GM23338 (cell line): ENCODE measurements at regions not wholly inside any gene's neighbourhood (a gene's known extent, or its start where the extent isn't known, plus 50 kb on each side); places are given as distances from the start of the nearest gene placed in this dataset.

ENCODE experiments used
- ATAC-seq: fragments of 200-7000 bp; cut with Tn5 transposase; 3 replicates; pipeline ENCODE4 v1.9.1; 2020
- DNase-seq: peaks from one replicate; pipeline ENCODE4 v3.0.0-alpha.2; 2015; ENCODE audit warnings: low spot score
- H2AFZ ChIP-seq: fragments of 200-600 bp; sonication (generic); 2 replicates; pipeline ENCODE4 v1.8.0; 2016; ENCODE audit warnings: antibody characterized with exemption, mild to moderate bottlenecking, moderate library complexity
- H3F3A ChIP-seq: fragments of 200-600 bp; sonication (generic); replicated peaks from 2 replicates; pipeline ENCODE4 v1.8.0; 2017; ENCODE audit warnings: antibody characterized with exemption, mixed run types, low read depth
- H3K27ac ChIP-seq: fragments of 200-600 bp; sonication (generic); 2 replicates; pipeline ENCODE4 v1.6.1; 2016; ENCODE audit warnings: low read depth
- H3K27me3 ChIP-seq: fragments of 200-600 bp; sonication (generic); 2 replicates; pipeline ENCODE4 v1.8.0; 2016; ENCODE audit warnings: mild to moderate bottlenecking, mixed run types, moderate library complexity; ENCODE audit not compliant: insufficient read depth
- H3K36me3 ChIP-seq: fragments of 200-600 bp; sonication (generic); 2 replicates; pipeline ENCODE4 v1.8.0; 2016; ENCODE audit warnings: mild to moderate bottlenecking; ENCODE audit not compliant: insufficient read depth
- H3K4me1 ChIP-seq: fragments of 200-600 bp; sonication (generic); 2 replicates; pipeline ENCODE4 v1.8.0; 2016; ENCODE audit warnings: mild to moderate bottlenecking, moderate library complexity; ENCODE audit not compliant: insufficient read depth
- H3K4me2 ChIP-seq: fragments of 200-600 bp; sonication (generic); 2 replicates; pipeline ENCODE4 v1.7.1; 2017; ENCODE audit warnings: mixed run types
- H3K4me3 ChIP-seq: fragments of 200-600 bp; sonication (generic); 2 replicates; pipeline ENCODE4 v1.6.1; 2016; ENCODE audit warnings: mixed run types
- H3K79me2 ChIP-seq: fragments of 200-600 bp; sonication (generic); replicated peaks from 2 replicates; pipeline ENCODE4 v1.8.0; 2017; ENCODE audit warnings: mild to moderate bottlenecking; ENCODE audit not compliant: insufficient read depth
- H3K9me2 ChIP-seq: fragments of 200-600 bp; sonication (generic); 2 replicates; pipeline ENCODE4 v1.8.0; 2017; ENCODE audit not compliant: insufficient read depth
- H4K20me1 ChIP-seq: fragments of 200-600 bp; sonication (generic); replicated peaks from 2 replicates; pipeline ENCODE4 v1.8.0; 2017; ENCODE audit warnings: mild to moderate bottlenecking; ENCODE audit not compliant: insufficient read depth
- H3K27ac Mint-ChIP-seq: 2 replicates; pipeline ENCODE4 v1.8.0; 2020; ENCODE audit warnings: inconsistent platforms, mild to moderate bottlenecking, moderate library complexity, mixed read lengths
- H3K27me3 Mint-ChIP-seq: 3 replicates; pipeline ENCODE4 v1.8.0; 2022; ENCODE audit warnings: low read depth, mild to moderate bottlenecking, moderate library complexity, mixed read lengths, inconsistent platforms; ENCODE audit not compliant: insufficient read depth, poor library complexity
- H3K36me3 Mint-ChIP-seq: 3 replicates; pipeline ENCODE4 v1.8.0; 2021; ENCODE audit warnings: low read depth, mild to moderate bottlenecking, inconsistent platforms, moderate library complexity, mixed read lengths
- H3K4me1 Mint-ChIP-seq: 3 replicates; pipeline ENCODE4 v1.8.0; 2020; ENCODE audit warnings: mild to moderate bottlenecking, inconsistent platforms, mixed read lengths
- H3K4me3 Mint-ChIP-seq: 3 replicates; pipeline ENCODE4 v1.8.0; 2021; ENCODE audit warnings: moderate library complexity, mild to moderate bottlenecking, inconsistent platforms, mixed read lengths
- H3K9me3 Mint-ChIP-seq: 3 replicates; pipeline ENCODE4 v1.8.0; 2020; ENCODE audit warnings: moderate library complexity, mild to moderate bottlenecking, inconsistent platforms, mixed read lengths
- CREB1 ChIP-seq: fragments of 250-450 bp; sonication (Bioruptor Pico); IDR thresholded peaks from 2 replicates; pipeline ENCODE4 v1.5.0; 2020; ENCODE audit warnings: low read depth, mild to moderate bottlenecking, moderate library complexity
- EZH2 ChIP-seq: fragments of 200-600 bp; sonication (generic); IDR thresholded peaks from one replicate; pipeline ENCODE4 v1.8.0; 2017; ENCODE audit warnings: antibody characterized with exemption, mild to moderate bottlenecking, low read depth; ENCODE audit not compliant: unreplicated experiment
- JUNB ChIP-seq: IDR thresholded peaks from one replicate; pipeline ENCODE4 v1.6.1; 2016; ENCODE audit warnings: antibody characterized with exemption; ENCODE audit not compliant: unreplicated experiment
- NANOG ChIP-seq: IDR thresholded peaks from 2 replicates; pipeline ENCODE4 v1.6.1; 2016; ENCODE audit warnings: antibody characterized with exemption, borderline replicate concordance
- POLR2AphosphoS5 ChIP-seq: IDR thresholded peaks from 2 replicates; pipeline ENCODE4 v1.6.1; 2016; ENCODE audit warnings: antibody characterized with exemption, low read depth
- STAT1 ChIP-seq: IDR thresholded peaks from one replicate; pipeline ENCODE4 v1.6.1; 2016; ENCODE audit warnings: antibody characterized with exemption; ENCODE audit not compliant: unreplicated experiment
- ZNF114 ChIP-seq: fragments of 250-450 bp; sonication (Bioruptor Pico); IDR thresholded peaks from 2 replicates; pipeline ENCODE4 v1.5.0; 2020; ENCODE audit warnings: mild to moderate bottlenecking, moderate library complexity
- ZNF462 ChIP-seq: fragments of 250-450 bp; sonication (Bioruptor Pico); IDR thresholded peaks from 2 replicates; pipeline ENCODE4 v1.5.0; 2020; ENCODE audit warnings: mild to moderate bottlenecking, moderate library complexity
- TF ChIP-seq, protein P1 (sequence below): IDR thresholded peaks from 2 replicates; pipeline ENCODE4 v1.6.1; 2016; ENCODE audit warnings: antibody characterized with exemption
- TF ChIP-seq, protein P2 (sequence below), 2 experiments: fragments of 200-600 bp in 1 of 2; sonication (generic) in 1 of 2; conservative IDR thresholded peaks; 2 replicates each; pipeline versions ENCODE4 v1.5.1 to v1.6.1; 2016 to 2017; ENCODE audit warnings: antibody characterized with exemption in 2 of 2, low read depth in 2 of 2, mild to moderate bottlenecking in 2 of 2, moderate library complexity in 1 of 2

DNA sequence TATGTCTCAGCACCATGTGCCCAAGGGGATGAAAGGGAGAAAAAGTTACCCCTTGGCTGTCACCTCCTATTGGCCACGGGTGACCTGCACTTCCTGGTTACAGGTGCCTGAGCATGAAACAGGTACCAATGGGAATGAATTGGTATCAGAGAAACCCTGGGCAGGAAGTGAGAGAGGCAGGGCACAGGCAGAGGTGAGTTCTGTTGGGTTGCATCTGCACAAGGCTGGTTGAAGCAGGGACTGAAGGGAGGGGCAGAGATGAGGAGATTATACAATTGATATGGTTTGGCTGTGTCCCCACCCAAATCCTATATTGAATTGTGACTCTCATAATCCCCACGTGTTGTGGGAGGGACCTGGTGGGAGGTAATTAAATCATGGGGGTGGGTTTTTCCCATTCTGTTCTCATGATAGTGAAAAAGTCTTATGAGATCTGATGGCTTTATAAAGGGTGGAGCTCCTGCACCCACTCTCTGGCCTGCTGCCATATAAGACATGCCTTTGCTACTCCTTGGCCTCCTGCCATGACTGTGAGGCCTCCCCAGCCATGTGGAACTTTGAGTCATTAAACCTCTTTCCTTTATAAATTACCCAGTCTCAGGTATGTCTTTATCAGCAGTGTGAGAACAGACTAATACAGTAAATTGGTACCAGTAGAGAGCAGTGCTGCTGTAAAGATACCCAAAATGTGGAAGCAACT is 291.8 kb downstream of the LRFN2 start:
- TF ChIP-seq EZH2 (no peak), STAT1 (no peak), JUNB (no peak), ZNF462 (CRISPR knock-in tag) (no peak), ZNF114 (CRISPR knock-in tag) (no peak), NANOG (no peak), CREB1 (CRISPR knock-in tag) (no peak), POLR2AphosphoS5 (no peak)
- TF ChIP-seq, protein P1, sequence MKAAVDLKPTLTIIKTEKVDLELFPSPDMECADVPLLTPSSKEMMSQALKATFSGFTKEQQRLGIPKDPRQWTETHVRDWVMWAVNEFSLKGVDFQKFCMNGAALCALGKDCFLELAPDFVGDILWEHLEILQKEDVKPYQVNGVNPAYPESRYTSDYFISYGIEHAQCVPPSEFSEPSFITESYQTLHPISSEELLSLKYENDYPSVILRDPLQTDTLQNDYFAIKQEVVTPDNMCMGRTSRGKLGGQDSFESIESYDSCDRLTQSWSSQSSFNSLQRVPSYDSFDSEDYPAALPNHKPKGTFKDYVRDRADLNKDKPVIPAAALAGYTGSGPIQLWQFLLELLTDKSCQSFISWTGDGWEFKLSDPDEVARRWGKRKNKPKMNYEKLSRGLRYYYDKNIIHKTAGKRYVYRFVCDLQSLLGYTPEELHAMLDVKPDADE, result no peak
- TF ChIP-seq, protein P2, sequence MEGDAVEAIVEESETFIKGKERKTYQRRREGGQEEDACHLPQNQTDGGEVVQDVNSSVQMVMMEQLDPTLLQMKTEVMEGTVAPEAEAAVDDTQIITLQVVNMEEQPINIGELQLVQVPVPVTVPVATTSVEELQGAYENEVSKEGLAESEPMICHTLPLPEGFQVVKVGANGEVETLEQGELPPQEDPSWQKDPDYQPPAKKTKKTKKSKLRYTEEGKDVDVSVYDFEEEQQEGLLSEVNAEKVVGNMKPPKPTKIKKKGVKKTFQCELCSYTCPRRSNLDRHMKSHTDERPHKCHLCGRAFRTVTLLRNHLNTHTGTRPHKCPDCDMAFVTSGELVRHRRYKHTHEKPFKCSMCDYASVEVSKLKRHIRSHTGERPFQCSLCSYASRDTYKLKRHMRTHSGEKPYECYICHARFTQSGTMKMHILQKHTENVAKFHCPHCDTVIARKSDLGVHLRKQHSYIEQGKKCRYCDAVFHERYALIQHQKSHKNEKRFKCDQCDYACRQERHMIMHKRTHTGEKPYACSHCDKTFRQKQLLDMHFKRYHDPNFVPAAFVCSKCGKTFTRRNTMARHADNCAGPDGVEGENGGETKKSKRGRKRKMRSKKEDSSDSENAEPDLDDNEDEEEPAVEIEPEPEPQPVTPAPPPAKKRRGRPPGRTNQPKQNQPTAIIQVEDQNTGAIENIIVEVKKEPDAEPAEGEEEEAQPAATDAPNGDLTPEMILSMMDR (conservative IDR thresholded peaks at IDR 0.05; ENCODE audit: low read depth in 2 of 2), result no peak
- peaks cover 6% of the 10 kb centered on the region; the same call in 2 of the 3 replicates for H3K9me3 Mint-ChIP-seq
- Histone ChIP-seq H2AFZ (no peak overlapping the region), H3K27me3 (no peaks in the 10 kb centered on the region), H3K9me2 (0 out of 2 replicates have a peak, but pooled peaks cover 3% of the 10 kb centered on the region), H3F3A (0 out of 2 replicates have a peak, but pooled peaks cover 3% of the 10 kb centered on the region), H3K36me3 (no peaks in the 10 kb centered on the region), H4K20me1 (no peaks in the 10 kb centered on the region), H3K4me1 (peaks cover 13% of the 10 kb centered on the region; the same call in 1 of the 2 replicates), H3K4me3 (no peak overlapping the region), H3K79me2 (no peaks in the 10 kb centered on the region), H3K4me2 (no peak overlapping the region), H3K27ac (no peak overlapping the region)
- peaks cover 5% of the 10 kb centered on the region for H3K27me3 Mint-ChIP-seq
- peaks cover 17% of the 10 kb centered on the region for H3K4me1 Mint-ChIP-seq
- ATAC-seq, result no peak
- no peak overlapping the region for H3K27ac Mint-ChIP-seq
- H3K4me3 Mint-ChIP-seq, result no peak overlapping the region
- H3K36me3 Mint-ChIP-seq, result no peaks in the 10 kb centered on the region; the same call in 2 of the 3 replicates
- DNase-seq, result no peak
